ENCODE measurements at regions not wholly inside any gene's neighbourhood (a gene's known extent, or its start where the extent isn't known, plus 50 kb on each side); places are given as distances from the start of the nearest gene placed in this dataset.

- Histone ChIP-seq H3K36me3 (ENCODE audit: insufficient read depth, low read length) (no peaks in the 10 kb centered on the region), H3K9ac (ENCODE audit: low read depth, low read length) (no peak overlapping the region), H3K9me3 (replicated peaks; ENCODE audit: low read length) (peaks cover 4% of the 10 kb centered on the region), H3K27me3 (ENCODE audit: control insufficient read depth, insufficient read depth, low read length) (no peaks in the 10 kb centered on the region), H3K4me1 (ENCODE audit: control insufficient read depth, insufficient read depth, low read length) (no peaks in the 10 kb centered on the region), H3K4me3 (ENCODE audit: low read length) (no peak overlapping the region), H3K4me2 (ENCODE audit: low read length) (no peak overlapping the region)
These were observed 104.5 kb downstream of the RBFOX3 start for GRCh38 chr17:79506150-79506870.

GRCh38 chr17:79505199-79505598 is 105.7 kb downstream of the RBFOX3 start:
- Histone ChIP-seq H3K4me2 (ENCODE audit: low read length) (no peak overlapping the region), H3K4me3 (ENCODE audit: low read length) (no peak overlapping the region), H3K27me3 (ENCODE audit: control insufficient read depth, insufficient read depth, low read length) (no peaks in the 10 kb centered on the region), H3K36me3 (ENCODE audit: insufficient read depth, low read length) (no peaks in the 10 kb centered on the region), H3K9ac (ENCODE audit: low read depth, low read length) (no peak overlapping the region), H3K4me1 (ENCODE audit: control insufficient read depth, insufficient read depth, low read length) (no peaks in the 10 kb centered on the region), H3K9me3 (replicated peaks; ENCODE audit: low read length) (no peaks in the 10 kb centered on the region)

GRCh38 chr17:79504181-79504605 is 106.7 kb downstream of the RBFOX3 start:
- no peaks in the 10 kb centered on the region for H3K9me3 ChIP-seq (replicated peaks; ENCODE audit: low read length)
- H3K9ac ChIP-seq (ENCODE audit: low read depth, low read length): no peak overlapping the region
- no peaks in the 10 kb centered on the region for H3K27me3 ChIP-seq (ENCODE audit: control insufficient read depth, insufficient read depth, low read length)
- H3K4me3 ChIP-seq (ENCODE audit: low read length): no peak overlapping the region
- no peaks in the 10 kb centered on the region for H3K36me3 ChIP-seq (ENCODE audit: insufficient read depth, low read length)
- no peak overlapping the region for H3K4me2 ChIP-seq (ENCODE audit: low read length)
- no peaks in the 10 kb centered on the region for H3K4me1 ChIP-seq (ENCODE audit: control insufficient read depth, insufficient read depth, low read length)

GRCh38 chr17:79503126-79503839 is 107.6 kb downstream of the RBFOX3 start:
- no peaks in the 10 kb centered on the region for H3K27me3 ChIP-seq (ENCODE audit: control insufficient read depth, insufficient read depth, low read length)
- no peak overlapping the region for H3K4me2 ChIP-seq (ENCODE audit: low read length)
- no peaks in the 10 kb centered on the region for H3K36me3 ChIP-seq (ENCODE audit: insufficient read depth, low read length)
- no peaks in the 10 kb centered on the region for H3K4me1 ChIP-seq (ENCODE audit: control insufficient read depth, insufficient read depth, low read length)
- H3K4me3 ChIP-seq (ENCODE audit: low read length): no peak overlapping the region
- H3K9ac ChIP-seq (ENCODE audit: low read depth, low read length): no peak overlapping the region
- H3K9me3 ChIP-seq (replicated peaks; ENCODE audit: low read length): no peaks in the 10 kb centered on the region

GRCh38 chr17:79501910-79502309 is 108.9 kb downstream of the RBFOX3 start:
- Histone ChIP-seq H3K9ac (ENCODE audit: low read depth, low read length) (no peak overlapping the region), H3K36me3 (ENCODE audit: insufficient read depth, low read length) (no peaks in the 10 kb centered on the region), H3K27me3 (ENCODE audit: control insufficient read depth, insufficient read depth, low read length) (no peaks in the 10 kb centered on the region)

GRCh38 chr17:79500745-79501618 is 109.9 kb downstream of the RBFOX3 start:
- no peaks in the 10 kb centered on the region for H3K4me1 ChIP-seq (ENCODE audit: control insufficient read depth, insufficient read depth, low read length)
- no peaks in the 10 kb centered on the region for H3K27me3 ChIP-seq (ENCODE audit: control insufficient read depth, insufficient read depth, low read length)
- H3K9me3 ChIP-seq (replicated peaks; ENCODE audit: low read length): no peaks in the 10 kb centered on the region
- H3K4me2 ChIP-seq (ENCODE audit: low read length): no peak overlapping the region
- no peaks in the 10 kb centered on the region for H3K36me3 ChIP-seq (ENCODE audit: insufficient read depth, low read length)
- H3K4me3 ChIP-seq (ENCODE audit: low read length): no peak overlapping the region
- no peak overlapping the region for H3K9ac ChIP-seq (ENCODE audit: low read depth, low read length)

More at GRCh38 chr17:79501910-79502309, 108.9 kb downstream of the RBFOX3 start:
- H3K4me1 ChIP-seq (ENCODE audit: control insufficient read depth, insufficient read depth, low read length): no peaks in the 10 kb centered on the region
- H3K9me3 ChIP-seq (replicated peaks; ENCODE audit: low read length): no peaks in the 10 kb centered on the region
- H3K4me2 ChIP-seq (ENCODE audit: low read length): no peak overlapping the region
- H3K4me3 ChIP-seq (ENCODE audit: low read length): no peak overlapping the region

- H3K4me2 ChIP-seq (ENCODE audit: low read length): no peak overlapping the region
- no peaks in the 10 kb centered on the region for H3K4me1 ChIP-seq (ENCODE audit: control insufficient read depth, insufficient read depth, low read length)
These were observed 112.0 kb downstream of the RBFOX3 start for GRCh38 chr17:79498854-79499253.

GRCh38 chr17:79497777-79498348 is 113.0 kb downstream of the RBFOX3 start:
- Histone ChIP-seq H3K9ac (ENCODE audit: low read depth, low read length) (no peak overlapping the region), H3K9me3 (replicated peaks; ENCODE audit: low read length) (peaks cover 3% of the 10 kb centered on the region), H3K27me3 (ENCODE audit: control insufficient read depth, insufficient read depth, low read length) (no peaks in the 10 kb centered on the region), H3K4me2 (ENCODE audit: low read length) (no peak overlapping the region), H3K4me1 (ENCODE audit: control insufficient read depth, insufficient read depth, low read length) (no peaks in the 10 kb centered on the region), H3K36me3 (ENCODE audit: insufficient read depth, low read length) (no peaks in the 10 kb centered on the region), H3K4me3 (ENCODE audit: low read length) (no peak overlapping the region)

More at GRCh38 chr17:79498854-79499253, 112.0 kb downstream of the RBFOX3 start:
- no peak overlapping the region for H3K4me3 ChIP-seq (ENCODE audit: low read length)
- H3K27me3 ChIP-seq (ENCODE audit: control insufficient read depth, insufficient read depth, low read length): no peaks in the 10 kb centered on the region
- H3K9me3 ChIP-seq (replicated peaks; ENCODE audit: low read length): no peaks in the 10 kb centered on the region
- H3K36me3 ChIP-seq (ENCODE audit: insufficient read depth, low read length): no peaks in the 10 kb centered on the region
- no peak overlapping the region for H3K9ac ChIP-seq (ENCODE audit: low read depth, low read length)

- Histone ChIP-seq H3K4me2 (ENCODE audit: low read length) (no peak overlapping the region), H3K27me3 (ENCODE audit: control insufficient read depth, insufficient read depth, low read length) (no peaks in the 10 kb centered on the region), H3K36me3 (ENCODE audit: insufficient read depth, low read length) (no peaks in the 10 kb centered on the region), H3K9me3 (replicated peaks; ENCODE audit: low read length) (peaks cover 3% of the 10 kb centered on the region), H3K4me1 (ENCODE audit: control insufficient read depth, insufficient read depth, low read length) (no peaks in the 10 kb centered on the region), H3K4me3 (ENCODE audit: low read length) (no peak overlapping the region), H3K9ac (ENCODE audit: low read depth, low read length) (no peak overlapping the region)
These were observed 114.3 kb downstream of the RBFOX3 start for GRCh38 chr17:79496422-79497005.

- Histone ChIP-seq H3K4me3 (ENCODE audit: low read length) (no peak overlapping the region), H3K4me2 (ENCODE audit: low read length) (no peak overlapping the region), H3K9ac (ENCODE audit: low read depth, low read length) (no peak overlapping the region), H3K9me3 (replicated peaks; ENCODE audit: low read length) (peaks cover 3% of the 10 kb centered on the region), H3K36me3 (ENCODE audit: insufficient read depth, low read length) (no peaks in the 10 kb centered on the region), H3K4me1 (ENCODE audit: control insufficient read depth, insufficient read depth, low read length) (no peaks in the 10 kb centered on the region), H3K27me3 (ENCODE audit: control insufficient read depth, insufficient read depth, low read length) (no peaks in the 10 kb centered on the region)
These were observed 115.2 kb downstream of the RBFOX3 start for GRCh38 chr17:79495665-79496064.

- peaks cover 8% of the 10 kb centered on the region for H3K27me3 ChIP-seq (ENCODE audit: control insufficient read depth, insufficient read depth, low read length)
- H3K4me2 ChIP-seq (ENCODE audit: low read length): no peak overlapping the region
These were observed 119.8 kb downstream of the RBFOX3 start for GRCh38 chr17:79491006-79491405.

More at GRCh38 chr17:79491006-79491405, 119.8 kb downstream of the RBFOX3 start:
- no peak overlapping the region for H3K4me3 ChIP-seq (ENCODE audit: low read length)
- peaks cover 3% of the 10 kb centered on the region for H3K9me3 ChIP-seq (replicated peaks; ENCODE audit: low read length)
- no peak overlapping the region for H3K9ac ChIP-seq (ENCODE audit: low read depth, low read length)
- H3K4me1 ChIP-seq (ENCODE audit: control insufficient read depth, insufficient read depth, low read length): no peaks in the 10 kb centered on the region
- no peaks in the 10 kb centered on the region for H3K36me3 ChIP-seq (ENCODE audit: insufficient read depth, low read length)
